ENCODE measurements at regions not wholly inside any gene's neighbourhood (a gene's known extent, or its start where the extent isn't known, plus 50 kb on each side); places are given as distances from the start of the nearest gene placed in this dataset.

DNA sequence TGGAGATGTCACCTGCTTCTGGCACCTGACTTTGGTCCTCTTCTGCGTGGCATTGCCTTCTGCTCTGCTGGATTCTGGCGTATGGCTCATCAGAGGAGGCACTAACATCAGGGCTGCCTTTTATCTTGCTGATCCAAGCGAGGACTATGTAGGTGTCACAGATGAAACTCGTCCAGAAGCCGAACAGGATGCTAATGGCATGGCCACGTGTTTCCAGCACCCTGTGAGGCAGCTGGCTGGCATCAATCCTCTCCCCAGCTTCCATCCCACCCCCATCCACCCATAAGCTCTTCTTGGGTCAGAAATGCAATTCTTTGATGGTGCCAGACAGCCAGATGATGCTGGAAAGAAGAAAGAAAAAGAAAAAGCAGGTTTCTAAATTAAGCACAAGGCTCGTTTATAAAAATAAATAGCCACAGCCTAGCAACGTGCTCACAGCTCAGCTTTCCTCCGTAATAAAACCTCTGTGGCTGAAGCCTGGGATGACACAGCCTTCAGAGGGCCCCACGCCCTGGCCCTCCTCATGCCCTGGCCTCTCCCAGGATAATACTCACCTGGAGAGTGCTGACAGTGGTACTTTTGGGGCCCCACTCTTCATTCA is 212.9 kb upstream of the SERP2 start:
- TF ChIP-seq, protein P1, sequence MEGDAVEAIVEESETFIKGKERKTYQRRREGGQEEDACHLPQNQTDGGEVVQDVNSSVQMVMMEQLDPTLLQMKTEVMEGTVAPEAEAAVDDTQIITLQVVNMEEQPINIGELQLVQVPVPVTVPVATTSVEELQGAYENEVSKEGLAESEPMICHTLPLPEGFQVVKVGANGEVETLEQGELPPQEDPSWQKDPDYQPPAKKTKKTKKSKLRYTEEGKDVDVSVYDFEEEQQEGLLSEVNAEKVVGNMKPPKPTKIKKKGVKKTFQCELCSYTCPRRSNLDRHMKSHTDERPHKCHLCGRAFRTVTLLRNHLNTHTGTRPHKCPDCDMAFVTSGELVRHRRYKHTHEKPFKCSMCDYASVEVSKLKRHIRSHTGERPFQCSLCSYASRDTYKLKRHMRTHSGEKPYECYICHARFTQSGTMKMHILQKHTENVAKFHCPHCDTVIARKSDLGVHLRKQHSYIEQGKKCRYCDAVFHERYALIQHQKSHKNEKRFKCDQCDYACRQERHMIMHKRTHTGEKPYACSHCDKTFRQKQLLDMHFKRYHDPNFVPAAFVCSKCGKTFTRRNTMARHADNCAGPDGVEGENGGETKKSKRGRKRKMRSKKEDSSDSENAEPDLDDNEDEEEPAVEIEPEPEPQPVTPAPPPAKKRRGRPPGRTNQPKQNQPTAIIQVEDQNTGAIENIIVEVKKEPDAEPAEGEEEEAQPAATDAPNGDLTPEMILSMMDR (IDR thresholded peaks at IDR 0.05): no peak
- no peak for TF ChIP-seq EP300 (IDR thresholded peaks at IDR 0.05)
- TF ChIP-seq POLR2AphosphoS5 (IDR thresholded peaks at IDR 0.05): peak; percentile 82
